CD4-positive, alpha-beta T cell treated with Interleukin-17A for 4 hours (primary cell): ENCODE measurements at regions not wholly inside any gene's neighbourhood (a gene's known extent, or its start where the extent isn't known, plus 50 kb on each side); places are given as distances from the start of the nearest gene placed in this dataset.

Experiments
- DNase-seq: peaks from one replicate; pipeline ENCODE4 v3.0.0-alpha.2; 2020; ENCODE audit warnings: mixed read lengths

- no peak for DNase-seq
Measured at GRCh38 chr10:2494399-2494798, 572.9 kb upstream of the PFKP start.

GRCh38 chr10:2488446-2489005 is 578.8 kb upstream of the PFKP start:
- DNase-seq: no peak

- DNase-seq: no peak
Measured at GRCh38 chr10:2487921-2488320, 579.4 kb upstream of the PFKP start.

GRCh38 chr10:2478656-2479055 is 588.7 kb upstream of the PFKP start:
- no peak for DNase-seq

GRCh38 chr10:2476812-2477553 is 590.4 kb upstream of the PFKP start:
- DNase-seq: no peak

- no peak for DNase-seq
Measured at GRCh38 chr10:2476218-2476811, 591.0 kb upstream of the PFKP start.

- DNase-seq: no peak
Measured at GRCh38 chr10:2475711-2476217, 591.6 kb upstream of the PFKP start.

- no peak for DNase-seq
Measured at GRCh38 chr10:2471811-2472210, 595.5 kb upstream of the PFKP start.

- no peak for DNase-seq
Measured at GRCh38 chr10:2469802-2470201, 597.5 kb upstream of the PFKP start.

- no peak for DNase-seq
Measured at GRCh38 chr10:2464483-2464882, 602.9 kb upstream of the PFKP start.

- no peak for DNase-seq
Measured at GRCh38 chr10:2463316-2463715, 604.0 kb upstream of the PFKP start.

GRCh38 chr10:2462581-2462980 is 604.8 kb upstream of the PFKP start:
- no peak for DNase-seq

GRCh38 chr10:2460812-2461211 is 606.5 kb upstream of the PFKP start:
- DNase-seq: no peak

GRCh38 chr10:2459713-2460112 is 607.6 kb upstream of the PFKP start:
- no peak for DNase-seq

GRCh38 chr10:2456834-2457233 is 610.5 kb upstream of the PFKP start:
- no peak for DNase-seq

- DNase-seq: no peak
Measured at GRCh38 chr10:2445370-2445769, 622.0 kb upstream of the PFKP start.

GRCh38 chr10:2439983-2440382 is 627.4 kb upstream of the PFKP start:
- DNase-seq: no peak

GRCh38 chr10:2439000-2439399 is 628.3 kb upstream of the PFKP start:
- DNase-seq: no peak

- no peak for DNase-seq
Measured at GRCh38 chr10:2438248-2438939, 629.0 kb upstream of the PFKP start.

- DNase-seq: no peak
Measured at GRCh38 chr10:2436933-2437332, 630.4 kb upstream of the PFKP start.

- DNase-seq: no peak
Measured at GRCh38 chr10:2431961-2432360, 635.4 kb upstream of the PFKP start.

GRCh38 chr10:2427412-2427811 is 639.9 kb upstream of the PFKP start:
- DNase-seq: no peak

GRCh38 chr10:2425320-2425719 is 642.0 kb upstream of the PFKP start:
- no peak for DNase-seq

GRCh38 chr10:2414562-2414961 is 652.8 kb upstream of the PFKP start:
- DNase-seq: no peak
